22Rv1 (cell line): ENCODE measurements at regions not wholly inside any gene's neighbourhood (a gene's known extent, or its start where the extent isn't known, plus 50 kb on each side); places are given as distances from the start of the nearest gene placed in this dataset.

Experiments
- H3K27ac ChIP-seq: fragments of 450-650 bp; 2 replicates; pipeline ENCODE4 v1.5.1; 2017
- ZFX ChIP-seq: fragments of 450-650 bp; IDR thresholded peaks from 2 replicates; pipeline ENCODE4 v1.6.1; 2017; ENCODE audit warnings: antibody characterized with exemption, borderline replicate concordance
- TF ChIP-seq, protein P1 (sequence below): fragments of 450-650 bp; IDR thresholded peaks from 2 replicates; pipeline ENCODE4 v1.5.1; 2017; ENCODE audit warnings: mild to moderate bottlenecking

DNA sequence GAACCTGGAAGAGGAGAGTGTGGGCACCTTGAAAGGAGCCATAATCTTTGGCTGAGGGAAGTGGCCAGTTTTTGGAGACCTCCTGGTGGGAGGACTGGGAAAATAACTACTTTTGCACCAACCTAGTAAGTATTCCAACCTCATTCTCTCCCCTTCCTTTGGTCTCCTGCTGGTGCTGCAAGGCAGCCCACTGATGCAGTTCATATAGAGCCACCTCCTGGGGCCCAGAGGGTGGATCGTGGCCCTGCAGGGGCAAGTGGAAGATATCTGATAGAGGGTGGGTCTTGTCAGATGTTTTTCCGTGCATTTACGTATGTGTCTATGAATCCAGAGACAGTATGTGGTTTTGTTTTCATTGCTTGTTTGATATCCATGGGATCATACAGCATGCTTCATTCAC, 172.8 kb upstream of the PITX1 start:
- TF ChIP-seq, protein P1, sequence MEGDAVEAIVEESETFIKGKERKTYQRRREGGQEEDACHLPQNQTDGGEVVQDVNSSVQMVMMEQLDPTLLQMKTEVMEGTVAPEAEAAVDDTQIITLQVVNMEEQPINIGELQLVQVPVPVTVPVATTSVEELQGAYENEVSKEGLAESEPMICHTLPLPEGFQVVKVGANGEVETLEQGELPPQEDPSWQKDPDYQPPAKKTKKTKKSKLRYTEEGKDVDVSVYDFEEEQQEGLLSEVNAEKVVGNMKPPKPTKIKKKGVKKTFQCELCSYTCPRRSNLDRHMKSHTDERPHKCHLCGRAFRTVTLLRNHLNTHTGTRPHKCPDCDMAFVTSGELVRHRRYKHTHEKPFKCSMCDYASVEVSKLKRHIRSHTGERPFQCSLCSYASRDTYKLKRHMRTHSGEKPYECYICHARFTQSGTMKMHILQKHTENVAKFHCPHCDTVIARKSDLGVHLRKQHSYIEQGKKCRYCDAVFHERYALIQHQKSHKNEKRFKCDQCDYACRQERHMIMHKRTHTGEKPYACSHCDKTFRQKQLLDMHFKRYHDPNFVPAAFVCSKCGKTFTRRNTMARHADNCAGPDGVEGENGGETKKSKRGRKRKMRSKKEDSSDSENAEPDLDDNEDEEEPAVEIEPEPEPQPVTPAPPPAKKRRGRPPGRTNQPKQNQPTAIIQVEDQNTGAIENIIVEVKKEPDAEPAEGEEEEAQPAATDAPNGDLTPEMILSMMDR: no peak
- no peak overlapping the region for H3K27ac ChIP-seq

DNA sequence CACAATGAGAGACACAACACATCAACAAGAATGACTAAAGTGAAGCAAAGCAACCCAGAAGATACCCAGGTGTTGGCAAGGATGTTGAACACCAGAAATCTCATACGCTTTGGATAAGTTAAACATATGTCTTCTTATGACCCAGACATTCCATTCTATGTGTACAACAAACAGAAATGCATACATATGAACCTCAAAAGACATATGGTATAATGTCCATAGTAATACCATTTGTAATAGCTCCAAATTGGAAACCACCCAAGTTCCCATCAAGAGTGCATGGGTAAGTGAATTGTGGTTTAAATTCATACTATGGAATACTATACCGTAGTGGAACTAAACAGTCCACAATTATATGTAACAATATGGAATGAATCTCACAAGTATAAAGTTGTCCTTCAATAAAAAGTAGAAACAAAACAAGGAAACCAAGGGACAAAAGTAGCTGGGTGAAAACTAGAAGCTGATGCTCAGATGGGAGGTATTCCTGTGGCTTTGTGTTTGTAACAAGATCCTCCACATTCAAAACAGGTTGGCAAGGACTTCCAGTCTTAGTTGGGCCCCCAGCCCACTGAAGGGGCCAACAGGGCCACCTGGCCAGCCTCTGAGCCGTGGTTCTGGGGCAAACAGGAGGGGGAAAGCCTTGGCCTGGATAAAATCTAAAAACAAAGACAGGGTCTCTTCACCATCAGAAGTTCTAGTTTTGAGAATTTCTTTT, 171.8 kb upstream of the PITX1 start:
- TF ChIP-seq ZFX: no peak
- H3K27ac ChIP-seq: no peak overlapping the region

DNA sequence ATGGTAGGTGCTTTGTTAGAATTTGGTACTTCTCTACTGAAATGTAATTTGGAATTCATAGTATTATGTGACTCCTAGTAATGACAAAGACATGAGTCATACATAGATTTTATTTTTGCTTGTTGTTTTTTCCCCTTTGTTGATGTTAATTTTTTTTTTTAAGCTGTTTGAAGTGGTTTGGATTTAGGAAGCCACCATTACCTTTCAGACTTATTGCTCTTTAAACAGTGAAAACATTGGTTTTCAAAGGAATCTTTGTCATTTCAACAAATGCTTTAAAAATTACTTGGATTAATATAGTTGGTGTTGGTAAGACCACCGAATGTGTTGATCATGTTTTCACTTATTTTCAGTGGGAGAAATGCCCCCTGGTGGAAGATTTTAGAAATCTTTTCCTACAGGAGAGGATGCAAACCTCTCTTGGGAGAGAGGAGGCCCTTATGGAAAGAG, 170.1 kb upstream of the PITX1 start:
- no peak for TF ChIP-seq ZFX
- TF ChIP-seq, protein P1: peak; percentile 29
- no peak overlapping the region for H3K27ac ChIP-seq

DNA sequence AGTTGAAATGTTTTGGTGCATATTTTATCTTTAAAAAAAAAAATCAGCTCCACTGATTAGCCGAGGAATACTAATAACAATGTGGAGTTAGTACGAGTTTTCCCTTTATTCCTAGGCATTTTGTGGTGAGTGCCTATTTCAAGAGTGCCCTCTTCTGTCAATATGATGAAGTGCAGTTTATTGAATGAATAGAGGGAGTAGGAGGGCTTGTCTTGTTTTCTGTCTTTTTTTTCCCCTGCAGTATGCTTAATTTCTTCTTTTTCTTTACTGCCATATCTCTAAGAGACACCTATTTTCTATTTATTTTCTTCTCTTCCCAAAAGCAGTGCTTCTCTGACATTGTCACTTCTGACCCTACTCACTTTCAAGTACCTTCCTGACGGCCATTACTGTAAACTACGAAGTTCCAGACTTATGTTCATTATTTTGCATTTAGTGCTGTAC, 169.6 kb upstream of the PITX1 start:
- TF ChIP-seq ZFX: no peak
- TF ChIP-seq, protein P1: peak; percentile 79
- no peak overlapping the region for H3K27ac ChIP-seq

DNA sequence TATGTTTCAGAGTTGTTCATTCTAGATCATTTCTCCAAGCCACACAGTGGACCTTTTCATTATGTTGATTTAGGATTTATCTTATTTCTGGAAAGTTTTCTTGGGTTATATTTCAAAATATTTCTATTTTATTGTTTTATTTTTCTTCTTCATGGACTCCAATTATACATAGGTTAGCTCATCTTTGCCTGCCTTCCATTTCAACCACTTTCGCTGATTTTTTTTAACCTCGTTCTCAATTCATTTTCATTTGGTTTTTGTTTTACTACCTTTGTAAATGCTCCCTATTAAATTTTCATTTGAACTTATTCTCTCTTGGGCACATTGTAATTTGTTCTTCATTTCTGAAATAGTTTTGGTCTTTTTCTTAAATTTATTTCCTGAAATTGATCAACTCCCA, 169.0 kb upstream of the PITX1 start:
- H3K27ac ChIP-seq: no peak overlapping the region
- no peak for TF ChIP-seq ZFX
- TF ChIP-seq, protein P1: no peak

DNA sequence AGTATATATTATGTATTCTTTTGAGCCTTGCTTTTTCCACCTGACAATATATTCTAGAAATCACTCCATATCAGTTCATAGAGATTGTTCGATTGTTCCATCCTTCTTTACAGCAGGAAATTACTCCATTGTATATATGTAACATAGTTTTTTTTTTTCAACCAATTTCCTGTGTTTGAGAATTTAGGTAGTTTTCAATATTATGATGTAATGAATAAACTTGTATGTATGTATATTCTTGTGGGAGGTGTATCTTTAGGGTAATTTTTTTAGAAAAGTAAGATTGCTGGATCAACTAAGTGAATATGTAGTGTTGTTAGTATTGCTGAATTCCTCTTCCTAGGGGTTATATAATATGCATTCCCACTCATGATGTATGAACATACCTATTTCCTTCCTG, 165.9 kb upstream of the PITX1 start:
- TF ChIP-seq ZFX: no peak
- TF ChIP-seq, protein P1: no peak
- H3K27ac ChIP-seq: no peak overlapping the region

DNA sequence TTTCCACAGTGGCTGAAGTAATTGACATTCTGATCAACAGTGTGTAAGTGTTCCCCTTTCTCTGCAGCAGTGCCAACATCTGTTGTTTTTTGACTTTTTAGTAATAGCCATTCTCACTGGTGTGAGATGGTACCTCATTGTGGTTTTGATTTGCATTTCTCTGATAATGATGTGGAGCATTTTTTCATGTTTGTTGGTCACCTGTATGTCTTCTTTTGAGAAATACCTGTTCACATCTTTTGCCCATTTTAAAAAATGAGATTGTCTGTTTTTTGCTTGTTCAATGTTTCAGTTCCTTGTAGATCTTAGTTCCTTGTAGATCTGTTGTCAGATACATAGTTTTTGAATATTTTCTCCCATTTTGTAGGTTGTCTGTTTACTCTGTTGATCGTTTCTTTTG, 162.5 kb upstream of the PITX1 start:
- TF ChIP-seq, protein P1: no peak
- no peak for TF ChIP-seq ZFX

DNA sequence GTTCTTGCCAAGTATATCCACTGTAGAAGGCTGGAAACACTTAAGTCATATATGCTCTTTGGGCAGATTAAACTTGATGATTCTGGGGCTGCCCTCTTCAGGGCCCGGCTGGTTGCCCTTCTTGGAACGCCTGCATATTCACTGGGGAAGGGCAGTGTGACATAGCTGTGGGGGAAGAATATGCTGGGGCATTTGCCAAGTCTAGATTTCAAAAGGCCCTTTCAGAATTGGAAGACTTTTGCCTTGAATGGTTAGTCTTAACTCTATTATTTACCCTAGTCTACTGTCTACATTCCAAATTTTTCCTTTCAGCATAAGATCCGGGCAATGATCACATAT, 161.2 kb upstream of the PITX1 start:
- TF ChIP-seq ZFX: no peak
- TF ChIP-seq, protein P1: no peak
- no peak overlapping the region for H3K27ac ChIP-seq

More for the DNA sequence above, 162.5 kb upstream of the PITX1 start:
- H3K27ac ChIP-seq: no peak overlapping the region
